ENCODE measurements at regions not wholly inside any gene's neighbourhood (a gene's known extent, or its start where the extent isn't known, plus 50 kb on each side); places are given as distances from the start of the nearest gene placed in this dataset.

GRCh38 chr4:111678908-111679307 is 466.3 kb upstream of the FAM241A start:
- Mint-ChIP-seq H3K27ac (no peak overlapping the region), H3K4me3 (no peak overlapping the region), H3K9me3 (no peaks in the 10 kb centered on the region), H3K36me3 (ENCODE audit: low read depth) (no peaks in the 10 kb centered on the region), H3K4me1 (ENCODE audit: low read depth) (no peaks in the 10 kb centered on the region), H3K27me3 (ENCODE audit: low read depth) (no peaks in the 10 kb centered on the region)
- DNase-seq (ENCODE audit: low spot score), result no peak

GRCh38 chr4:111681270-111681669 is 464.0 kb upstream of the FAM241A start:
- Mint-ChIP-seq H3K27ac (no peak overlapping the region), H3K4me3 (no peak overlapping the region), H3K36me3 (ENCODE audit: low read depth) (no peaks in the 10 kb centered on the region), H3K9me3 (no peaks in the 10 kb centered on the region), H3K27me3 (ENCODE audit: low read depth) (no peaks in the 10 kb centered on the region), H3K4me1 (ENCODE audit: low read depth) (no peaks in the 10 kb centered on the region)
- no peak for DNase-seq (ENCODE audit: low spot score)

GRCh38 chr4:111681751-111682150 is 463.5 kb upstream of the FAM241A start:
- Mint-ChIP-seq H3K9me3 (no peaks in the 10 kb centered on the region), H3K4me1 (ENCODE audit: low read depth) (no peaks in the 10 kb centered on the region), H3K4me3 (no peak overlapping the region), H3K27ac (no peak overlapping the region), H3K27me3 (ENCODE audit: low read depth) (no peaks in the 10 kb centered on the region), H3K36me3 (ENCODE audit: low read depth) (no peaks in the 10 kb centered on the region)
- DNase-seq (ENCODE audit: low spot score), result no peak

- no peak for DNase-seq (ENCODE audit: low spot score)
- no peaks in the 10 kb centered on the region for H3K36me3 Mint-ChIP-seq (ENCODE audit: low read depth)
- H3K4me3 Mint-ChIP-seq, result no peak overlapping the region
- H3K27ac Mint-ChIP-seq, result no peak overlapping the region
- H3K9me3 Mint-ChIP-seq, result no peaks in the 10 kb centered on the region
- H3K27me3 Mint-ChIP-seq (ENCODE audit: low read depth), result no peaks in the 10 kb centered on the region
- no peaks in the 10 kb centered on the region for H3K4me1 Mint-ChIP-seq (ENCODE audit: low read depth)
These were observed 460.0 kb upstream of the FAM241A start for GRCh38 chr4:111685205-111685604.

GRCh38 chr4:111689214-111689613 is 456.0 kb upstream of the FAM241A start:
- H3K27me3 Mint-ChIP-seq (ENCODE audit: low read depth), result no peaks in the 10 kb centered on the region
- DNase-seq (ENCODE audit: low spot score), result no peak
- H3K9me3 Mint-ChIP-seq, result no peaks in the 10 kb centered on the region
- no peak overlapping the region for H3K4me3 Mint-ChIP-seq
- no peaks in the 10 kb centered on the region for H3K36me3 Mint-ChIP-seq (ENCODE audit: low read depth)
- H3K27ac Mint-ChIP-seq, result no peak overlapping the region
- no peaks in the 10 kb centered on the region for H3K4me1 Mint-ChIP-seq (ENCODE audit: low read depth)

GRCh38 chr4:111689731-111690130 is 455.5 kb upstream of the FAM241A start:
- Mint-ChIP-seq H3K27ac (no peak overlapping the region), H3K9me3 (no peaks in the 10 kb centered on the region), H3K27me3 (ENCODE audit: low read depth) (no peaks in the 10 kb centered on the region), H3K4me1 (ENCODE audit: low read depth) (no peaks in the 10 kb centered on the region), H3K36me3 (ENCODE audit: low read depth) (no peaks in the 10 kb centered on the region), H3K4me3 (no peak overlapping the region)
- DNase-seq (ENCODE audit: low spot score), result no peak

GRCh38 chr4:111693758-111694157 is 451.5 kb upstream of the FAM241A start:
- Mint-ChIP-seq H3K36me3 (ENCODE audit: low read depth) (no peaks in the 10 kb centered on the region), H3K4me1 (ENCODE audit: low read depth) (no peaks in the 10 kb centered on the region), H3K4me3 (no peak overlapping the region), H3K9me3 (no peaks in the 10 kb centered on the region), H3K27me3 (ENCODE audit: low read depth) (no peaks in the 10 kb centered on the region), H3K27ac (no peak overlapping the region)
- no peak for DNase-seq (ENCODE audit: low spot score)

- H3K9me3 Mint-ChIP-seq, result no peaks in the 10 kb centered on the region
- no peak overlapping the region for H3K4me3 Mint-ChIP-seq
- H3K27ac Mint-ChIP-seq, result no peak overlapping the region
- H3K27me3 Mint-ChIP-seq (ENCODE audit: low read depth), result no peaks in the 10 kb centered on the region
- no peaks in the 10 kb centered on the region for H3K36me3 Mint-ChIP-seq (ENCODE audit: low read depth)
- no peaks in the 10 kb centered on the region for H3K4me1 Mint-ChIP-seq (ENCODE audit: low read depth)
- no peak for DNase-seq (ENCODE audit: low spot score)
These were observed 449.6 kb upstream of the FAM241A start for GRCh38 chr4:111695677-111696076.

- Mint-ChIP-seq H3K9me3 (no peaks in the 10 kb centered on the region), H3K36me3 (ENCODE audit: low read depth) (no peaks in the 10 kb centered on the region), H3K27ac (no peak overlapping the region), H3K4me1 (ENCODE audit: low read depth) (no peaks in the 10 kb centered on the region), H3K27me3 (ENCODE audit: low read depth) (no peaks in the 10 kb centered on the region), H3K4me3 (no peak overlapping the region)
- DNase-seq (ENCODE audit: low spot score), result no peak
These were observed 448.7 kb upstream of the FAM241A start for GRCh38 chr4:111696505-111696904.

- Mint-ChIP-seq H3K9me3 (no peaks in the 10 kb centered on the region), H3K4me1 (ENCODE audit: low read depth) (no peaks in the 10 kb centered on the region), H3K4me3 (no peak overlapping the region), H3K36me3 (ENCODE audit: low read depth) (no peaks in the 10 kb centered on the region), H3K27me3 (ENCODE audit: low read depth) (no peaks in the 10 kb centered on the region), H3K27ac (no peak overlapping the region)
- no peak for DNase-seq (ENCODE audit: low spot score)
These were observed 447.9 kb upstream of the FAM241A start for GRCh38 chr4:111697176-111697942.

- no peak for DNase-seq (ENCODE audit: low spot score)
These were observed 446.9 kb upstream of the FAM241A start for GRCh38 chr4:111698361-111698760.

GRCh38 chr4:111699165-111699564 is 446.1 kb upstream of the FAM241A start:
- Mint-ChIP-seq H3K27ac (no peak overlapping the region), H3K27me3 (ENCODE audit: low read depth) (no peaks in the 10 kb centered on the region), H3K4me1 (ENCODE audit: low read depth) (no peaks in the 10 kb centered on the region), H3K36me3 (ENCODE audit: low read depth) (no peaks in the 10 kb centered on the region), H3K4me3 (no peak overlapping the region), H3K9me3 (no peaks in the 10 kb centered on the region)
- DNase-seq (ENCODE audit: low spot score), result no peak

More at GRCh38 chr4:111698361-111698760, 446.9 kb upstream of the FAM241A start:
- Mint-ChIP-seq H3K4me3 (no peak overlapping the region), H3K36me3 (ENCODE audit: low read depth) (no peaks in the 10 kb centered on the region), H3K9me3 (no peaks in the 10 kb centered on the region), H3K4me1 (ENCODE audit: low read depth) (no peaks in the 10 kb centered on the region), H3K27ac (no peak overlapping the region), H3K27me3 (ENCODE audit: low read depth) (no peaks in the 10 kb centered on the region)

- no peak for DNase-seq (ENCODE audit: low spot score)
- Mint-ChIP-seq H3K4me1 (ENCODE audit: low read depth) (no peaks in the 10 kb centered on the region), H3K27me3 (ENCODE audit: low read depth) (no peaks in the 10 kb centered on the region), H3K27ac (no peak overlapping the region), H3K9me3 (no peaks in the 10 kb centered on the region), H3K4me3 (no peak overlapping the region), H3K36me3 (ENCODE audit: low read depth) (no peaks in the 10 kb centered on the region)
These were observed 444.2 kb upstream of the FAM241A start for GRCh38 chr4:111701102-111701501.

- H3K27ac Mint-ChIP-seq, result no peak overlapping the region
- H3K9me3 Mint-ChIP-seq, result no peaks in the 10 kb centered on the region
- H3K4me3 Mint-ChIP-seq, result no peak overlapping the region
- H3K4me1 Mint-ChIP-seq (ENCODE audit: low read depth), result no peaks in the 10 kb centered on the region
- H3K27me3 Mint-ChIP-seq (ENCODE audit: low read depth), result no peaks in the 10 kb centered on the region
- no peak for DNase-seq (ENCODE audit: low spot score)
- H3K36me3 Mint-ChIP-seq (ENCODE audit: low read depth), result no peaks in the 10 kb centered on the region
These were observed 437.8 kb upstream of the FAM241A start for GRCh38 chr4:111707491-111707890.

- DNase-seq (ENCODE audit: low spot score), result no peak
- Mint-ChIP-seq H3K27me3 (ENCODE audit: low read depth) (no peaks in the 10 kb centered on the region), H3K27ac (no peak overlapping the region), H3K4me1 (ENCODE audit: low read depth) (no peaks in the 10 kb centered on the region), H3K36me3 (ENCODE audit: low read depth) (no peaks in the 10 kb centered on the region), H3K4me3 (no peak overlapping the region), H3K9me3 (no peaks in the 10 kb centered on the region)
These were observed 433.1 kb upstream of the FAM241A start for GRCh38 chr4:111712093-111712677.

Data from T-helper 2 cell treated with Interferon-gamma antibody and Interleukin-4, amounts not matched to agents 5 μg/mL and 100 μg/mL, for 36 hours (primary cell).